HepG2 (cell line): ENCODE measurements at regions not wholly inside any gene's neighbourhood (a gene's known extent, or its start where the extent isn't known, plus 50 kb on each side); places are given as distances from the start of the nearest gene placed in this dataset.

ENCODE experiments used
- ATF7 ChIP-seq, 2 experiments: fragments of 450-650 bp in 1 of 2; sonication (generic) in 1 of 2; formaldehyde crosslinking in 1 of 2; IDR thresholded peaks; 2 replicates each; pipeline versions ENCODE4 v1.4.0 to v1.6.1; 2016 to 2020; ENCODE audit warnings: antibody characterized with exemption in 1 of 2, mild to moderate bottlenecking in 1 of 2, missing genetic modification reagents in 1 of 2
- ATRX ChIP-seq: sonication (generic); formaldehyde crosslinking; IDR thresholded peaks from 2 replicates; pipeline ENCODE4 v1.4.0; 2020; ENCODE audit warnings: missing genetic modification reagents, borderline replicate concordance
- FOXJ3 ChIP-seq: sonication (generic); formaldehyde crosslinking; IDR thresholded peaks from 2 replicates; pipeline ENCODE4 v1.4.0; 2020; ENCODE audit warnings: missing genetic modification reagents, mild to moderate bottlenecking, borderline replicate concordance
- NR2F6 ChIP-seq, 2 experiments: IDR thresholded peaks; 2 replicates each; pipeline ENCODE4 v1.6.1; 2016; ENCODE audit warnings: antibody characterized with exemption in 1 of 2, mild to moderate bottlenecking in 1 of 2
- ONECUT2 ChIP-seq: sonication (generic); formaldehyde crosslinking; IDR thresholded peaks from 2 replicates; pipeline ENCODE4 v1.4.0; 2020; ENCODE audit warnings: missing genetic modification reagents
- PHF8 ChIP-seq: sonication (generic); formaldehyde crosslinking; IDR thresholded peaks from 2 replicates; pipeline ENCODE4 v1.5.0; 2020; ENCODE audit warnings: missing genetic modification reagents
- POLR2AphosphoS5 ChIP-seq: IDR thresholded peaks from 2 replicates; pipeline ENCODE4 v1.6.1; 2012; ENCODE audit warnings: low read depth, low read length
- RNF2 ChIP-seq: fragments of 450-650 bp; conservative IDR thresholded peaks from 2 replicates; pipeline ENCODE4 v1.6.1; 2016; ENCODE audit warnings: low read depth
- SMARCE1 ChIP-seq: fragments of 450-650 bp; IDR thresholded peaks from 2 replicates; pipeline ENCODE4 v1.6.1; 2017; ENCODE audit warnings: borderline replicate concordance
- SOX5 ChIP-seq: IDR thresholded peaks from 2 replicates; pipeline ENCODE4 v1.6.1; 2016; ENCODE audit warnings: borderline replicate concordance
- TBX2 ChIP-seq: sonication (generic); formaldehyde crosslinking; IDR thresholded peaks from 2 replicates; pipeline ENCODE4 v1.5.0; 2020; ENCODE audit warnings: missing genetic modification reagents, mild to moderate bottlenecking, borderline replicate concordance
- TCF12 ChIP-seq, 2 experiments: fragments of 450-650 bp in 1 of 2; sonication (generic) in 1 of 2; formaldehyde crosslinking in 1 of 2; IDR thresholded peaks; 2 replicates each; pipeline versions ENCODE4 v1.6.1 to v1.8.0; 2017 to 2022; ENCODE audit warnings: antibody characterized with exemption in 1 of 2, mild to moderate bottlenecking in 1 of 2, missing genetic modification reagents in 1 of 2, moderate library complexity in 1 of 2
- ZEB1 ChIP-seq: IDR thresholded peaks from 2 replicates; pipeline ENCODE4 v1.6.1; 2012; ENCODE audit warnings: mild to moderate bottlenecking, low read depth, inconsistent platforms; ENCODE audit not compliant: insufficient replicate concordance
- ZNF44 ChIP-seq: sonication (generic); formaldehyde crosslinking; IDR thresholded peaks from 2 replicates; pipeline ENCODE4 v1.5.1; 2020; ENCODE audit warnings: mild to moderate bottlenecking, missing genetic modification reagents
- ZNF777 ChIP-seq: sonication (generic); formaldehyde crosslinking; IDR thresholded peaks from 2 replicates; pipeline ENCODE4 v1.4.0; 2020; ENCODE audit warnings: missing genetic modification reagents
- ZNF788 ChIP-seq: sonication (generic); formaldehyde crosslinking; IDR thresholded peaks from 2 replicates; pipeline ENCODE4 v1.5.0; 2020; ENCODE audit warnings: mild to moderate bottlenecking, missing genetic modification reagents, borderline replicate concordance
- TF ChIP-seq, protein P1 (sequence below): sonication (generic); formaldehyde crosslinking; IDR thresholded peaks from 2 replicates; pipeline ENCODE4 v1.4.0; 2020; ENCODE audit warnings: mild to moderate bottlenecking, low read depth, missing genetic modification reagents
- TF ChIP-seq, protein P2 (sequence below): IDR thresholded peaks from 2 replicates; pipeline ENCODE4 v1.6.1; 2016; ENCODE audit warnings: mild to moderate bottlenecking, missing biosample characterization, missing genetic modification reagents
- TF ChIP-seq, protein P3 (sequence below): IDR thresholded peaks from 2 replicates; pipeline ENCODE4 v1.6.1; 2016; ENCODE audit warnings: low read depth, borderline replicate concordance
- TF ChIP-seq, protein P4 (sequence below): sonication (generic); formaldehyde crosslinking; conservative IDR thresholded peaks from 2 replicates; pipeline ENCODE4 v1.4.0; 2020; ENCODE audit warnings: missing genetic modification reagents
- TF ChIP-seq, protein P5 (sequence below): sonication (generic); formaldehyde crosslinking; IDR thresholded peaks from 2 replicates; pipeline ENCODE4 v1.4.0; 2020; ENCODE audit warnings: missing genetic modification reagents, borderline replicate concordance
- TF ChIP-seq, protein P6 (sequence below): fragments of 450-650 bp; IDR thresholded peaks from 2 replicates; pipeline ENCODE4 v1.6.1; 2016

DNA sequence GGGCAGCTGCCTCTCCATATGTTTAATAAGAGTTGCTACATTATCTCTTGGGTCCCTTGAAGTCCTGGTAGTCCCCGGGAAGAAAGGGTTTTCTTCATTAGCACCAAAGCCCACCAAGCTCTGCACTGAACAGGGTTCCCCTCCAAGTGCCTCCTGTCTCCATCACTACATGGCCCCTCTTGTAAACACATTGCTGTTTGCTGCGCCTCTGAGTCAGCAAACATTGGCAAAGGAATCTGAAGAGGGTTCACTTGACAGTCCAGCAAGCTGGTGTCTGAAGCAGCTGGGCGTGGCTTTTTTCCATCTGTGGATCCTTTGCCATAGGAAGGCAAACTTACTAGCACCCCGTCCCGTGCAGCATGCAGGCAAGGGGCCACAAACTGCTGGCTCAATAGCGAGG lies 82.8 kb downstream of the TEX51 start (continued):
- TF ChIP-seq TCF12 (IDR thresholded peaks at IDR 0.05) (no peak), TCF12 (CRISPR knock-in tag; IDR thresholded peaks at IDR 0.05) (no peak), POLR2AphosphoS5 (no peak), FOXJ3 (CRISPR knock-in tag) (no peak), RNF2 (no peak), ATRX (CRISPR knock-in tag) (no peak), SOX5 (no peak), ONECUT2 (no peak), ZNF777 (no peak), NR2F6 (IDR thresholded peaks at IDR 0.05) (no peak), NR2F6 (CRISPR knock-in tag; IDR thresholded peaks at IDR 0.05) (no peak), ZNF44 (no peak), SMARCE1 (no peak), ZEB1 (no peak), TBX2 (CRISPR knock-in tag) (peak; percentile 50), ZNF788 (CRISPR knock-in tag) (no peak), PHF8 (no peak), ATF7 (IDR thresholded peaks at IDR 0.05) (no peak), ATF7 (CRISPR knock-in tag; IDR thresholded peaks at IDR 0.05) (no peak)
- TF ChIP-seq, protein P1, sequence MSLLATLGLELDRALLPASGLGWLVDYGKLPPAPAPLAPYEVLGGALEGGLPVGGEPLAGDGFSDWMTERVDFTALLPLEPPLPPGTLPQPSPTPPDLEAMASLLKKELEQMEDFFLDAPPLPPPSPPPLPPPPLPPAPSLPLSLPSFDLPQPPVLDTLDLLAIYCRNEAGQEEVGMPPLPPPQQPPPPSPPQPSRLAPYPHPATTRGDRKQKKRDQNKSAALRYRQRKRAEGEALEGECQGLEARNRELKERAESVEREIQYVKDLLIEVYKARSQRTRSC (CRISPR knock-in tag) = no peak
- TF ChIP-seq, protein P2, sequence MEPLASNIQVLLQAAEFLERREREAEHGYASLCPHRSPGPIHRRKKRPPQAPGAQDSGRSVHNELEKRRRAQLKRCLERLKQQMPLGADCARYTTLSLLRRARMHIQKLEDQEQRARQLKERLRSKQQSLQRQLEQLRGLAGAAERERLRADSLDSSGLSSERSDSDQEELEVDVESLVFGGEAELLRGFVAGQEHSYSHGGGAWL (CRISPR knock-in tag) = no peak
- TF ChIP-seq, protein P3, sequence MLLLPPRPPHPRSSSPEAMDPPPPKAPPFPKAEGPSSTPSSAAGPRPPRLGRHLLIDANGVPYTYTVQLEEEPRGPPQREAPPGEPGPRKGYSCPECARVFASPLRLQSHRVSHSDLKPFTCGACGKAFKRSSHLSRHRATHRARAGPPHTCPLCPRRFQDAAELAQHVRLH (CRISPR knock-in tag) = no peak
- TF ChIP-seq, protein P4, sequence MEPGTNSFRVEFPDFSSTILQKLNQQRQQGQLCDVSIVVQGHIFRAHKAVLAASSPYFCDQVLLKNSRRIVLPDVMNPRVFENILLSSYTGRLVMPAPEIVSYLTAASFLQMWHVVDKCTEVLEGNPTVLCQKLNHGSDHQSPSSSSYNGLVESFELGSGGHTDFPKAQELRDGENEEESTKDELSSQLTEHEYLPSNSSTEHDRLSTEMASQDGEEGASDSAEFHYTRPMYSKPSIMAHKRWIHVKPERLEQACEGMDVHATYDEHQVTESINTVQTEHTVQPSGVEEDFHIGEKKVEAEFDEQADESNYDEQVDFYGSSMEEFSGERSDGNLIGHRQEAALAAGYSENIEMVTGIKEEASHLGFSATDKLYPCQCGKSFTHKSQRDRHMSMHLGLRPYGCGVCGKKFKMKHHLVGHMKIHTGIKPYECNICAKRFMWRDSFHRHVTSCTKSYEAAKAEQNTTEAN (CRISPR knock-in tag) = no peak
- TF ChIP-seq, protein P5, sequence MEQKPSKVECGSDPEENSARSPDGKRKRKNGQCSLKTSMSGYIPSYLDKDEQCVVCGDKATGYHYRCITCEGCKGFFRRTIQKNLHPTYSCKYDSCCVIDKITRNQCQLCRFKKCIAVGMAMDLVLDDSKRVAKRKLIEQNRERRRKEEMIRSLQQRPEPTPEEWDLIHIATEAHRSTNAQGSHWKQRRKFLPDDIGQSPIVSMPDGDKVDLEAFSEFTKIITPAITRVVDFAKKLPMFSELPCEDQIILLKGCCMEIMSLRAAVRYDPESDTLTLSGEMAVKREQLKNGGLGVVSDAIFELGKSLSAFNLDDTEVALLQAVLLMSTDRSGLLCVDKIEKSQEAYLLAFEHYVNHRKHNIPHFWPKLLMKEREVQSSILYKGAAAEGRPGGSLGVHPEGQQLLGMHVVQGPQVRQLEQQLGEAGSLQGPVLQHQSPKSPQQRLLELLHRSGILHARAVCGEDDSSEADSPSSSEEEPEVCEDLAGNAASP = no peak
- TF ChIP-seq, protein P6, sequence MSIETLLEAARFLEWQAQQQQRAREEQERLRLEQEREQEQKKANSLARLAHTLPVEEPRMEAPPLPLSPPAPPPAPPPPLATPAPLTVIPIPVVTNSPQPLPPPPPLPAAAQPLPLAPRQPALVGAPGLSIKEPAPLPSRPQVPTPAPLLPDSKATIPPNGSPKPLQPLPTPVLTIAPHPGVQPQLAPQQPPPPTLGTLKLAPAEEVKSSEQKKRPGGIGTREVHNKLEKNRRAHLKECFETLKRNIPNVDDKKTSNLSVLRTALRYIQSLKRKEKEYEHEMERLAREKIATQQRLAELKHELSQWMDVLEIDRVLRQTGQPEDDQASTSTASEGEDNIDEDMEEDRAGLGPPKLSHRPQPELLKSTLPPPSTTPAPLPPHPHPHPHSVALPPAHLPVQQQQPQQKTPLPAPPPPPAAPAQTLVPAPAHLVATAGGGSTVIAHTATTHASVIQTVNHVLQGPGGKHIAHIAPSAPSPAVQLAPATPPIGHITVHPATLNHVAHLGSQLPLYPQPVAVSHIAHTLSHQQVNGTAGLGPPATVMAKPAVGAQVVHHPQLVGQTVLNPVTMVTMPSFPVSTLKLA = no peak
